IMR-90 (cell line): ENCODE measurements at regions not wholly inside any gene's neighbourhood (a gene's known extent, or its start where the extent isn't known, plus 50 kb on each side); places are given as distances from the start of the nearest gene placed in this dataset.

ENCODE experiments used
- ATAC-seq: fragments of 200-7000 bp; cut with Tn5 transposase; 2 replicates; pipeline ENCODE4 v1.9.1; 2020; ENCODE audit warnings: low read depth, mild to moderate bottlenecking, moderate library complexity
- BruUV-seq: library from RNA; stranded (reverse); fragments of 400-500 nt; replicated peaks from 2 replicates; lab custom pipeline; 2021; lab: Mats Ljungman, UMichigan
- CTCF ChIA-PET: fragments of 300-600 bp; formaldehyde crosslinking; extraction: SDS; loops from one replicate; lab custom pipeline; 2021; ENCODE audit warnings: antibody characterized with exemption; lab: Yijun Ruan, JAX
- POLR2A ChIA-PET: fragments of 300-600 bp; sonication (Branson Sonifier 250); formaldehyde crosslinking; loops from one replicate; lab custom pipeline; 2022; ENCODE audit warnings: antibody characterized with exemption; ENCODE audit not compliant: unreplicated experiment; lab: Charles Lee
- DNase-seq: peaks from one replicate; pipeline ENCODE4 v3.0.0; 2013
- H2AFZ ChIP-seq: replicated peaks from 2 replicates; pipeline ENCODE3; 2013; ENCODE audit warnings: low read length, mild to moderate bottlenecking; ENCODE audit not compliant: poor library complexity
- H2AK5ac ChIP-seq: 2 replicates; pipeline ENCODE4 v1.6.1; 2013; ENCODE audit warnings: low read depth, low read length, inconsistent platforms
- H2AK9ac ChIP-seq: replicated peaks from 2 replicates; pipeline ENCODE3; 2013; ENCODE audit warnings: mild to moderate bottlenecking, low read depth, low read length, moderate library complexity; ENCODE audit not compliant: poor library complexity
- H2BK120ac ChIP-seq: 2 replicates; pipeline ENCODE4 v1.6.1; 2013; ENCODE audit warnings: low read depth, low read length, inconsistent platforms
- H2BK15ac ChIP-seq: 3 replicates; pipeline ENCODE4 v1.6.1; 2013; ENCODE audit warnings: low read depth, low read length, inconsistent platforms
- H2BK20ac ChIP-seq: 2 replicates; pipeline ENCODE4 v1.6.1; 2013; ENCODE audit warnings: low read depth, mild to moderate bottlenecking, inconsistent platforms, low read length, moderate library complexity
- H2BK5ac ChIP-seq: 2 replicates; pipeline ENCODE4 v1.6.1; 2013; ENCODE audit warnings: mild to moderate bottlenecking, low read depth, low read length, inconsistent platforms; ENCODE audit not compliant: poor library complexity, severe bottlenecking
- H3K14ac ChIP-seq: replicated peaks from 2 replicates; pipeline ENCODE4 v1.6.1; 2013; ENCODE audit warnings: low read depth, low read length, inconsistent platforms
- H3K18ac ChIP-seq: 2 replicates; pipeline ENCODE4 v1.6.1; 2013; ENCODE audit warnings: low read depth, low read length, control low read depth
- H3K23ac ChIP-seq: 2 replicates; pipeline ENCODE4 v1.6.1; 2013; ENCODE audit warnings: low read depth, low read length, inconsistent platforms
- H3K27ac ChIP-seq: 2 replicates; pipeline ENCODE4 v1.5.1; 2013; ENCODE audit warnings: mild to moderate bottlenecking, control low read depth, low read length; ENCODE audit not compliant: insufficient read depth
- H3K27me3 ChIP-seq: 2 replicates; pipeline ENCODE4 v1.6.1; 2013; ENCODE audit warnings: low read length; ENCODE audit not compliant: control insufficient read depth, insufficient read depth
- H3K36me3 ChIP-seq: 2 replicates; pipeline ENCODE4 v1.6.1; 2013; ENCODE audit warnings: low read length, mixed read lengths; ENCODE audit not compliant: control insufficient read depth, insufficient read depth
- H3K4ac ChIP-seq: 2 replicates; pipeline ENCODE4 v1.6.1; 2013; ENCODE audit warnings: low read depth, low read length, inconsistent platforms
- H3K4me1 ChIP-seq: 2 replicates; pipeline ENCODE4 v1.6.1; 2013; ENCODE audit warnings: low read length, mixed read lengths; ENCODE audit not compliant: control insufficient read depth, insufficient read depth
- H3K4me2 ChIP-seq: 2 replicates; pipeline ENCODE4 v1.6.1; 2013; ENCODE audit warnings: low read depth, mild to moderate bottlenecking, control low read depth, low read length, moderate library complexity
- H3K4me3 ChIP-seq: 2 replicates; pipeline ENCODE4 v1.5.1; 2013; ENCODE audit warnings: low read depth, mild to moderate bottlenecking, control low read depth, low read length, moderate library complexity; ENCODE audit not compliant: insufficient read depth
- H3K56ac ChIP-seq: 2 replicates; pipeline ENCODE4 v1.6.1; 2013; ENCODE audit warnings: low read length, inconsistent platforms; ENCODE audit not compliant: insufficient read depth; ENCODE audit errors: extremely low read depth
- H3K79me1 ChIP-seq, 2 experiments: 2 replicates each; pipeline ENCODE4 v1.6.1; 2013; ENCODE audit warnings: low read length in 2 of 2, inconsistent platforms in 1 of 2, low read depth in 1 of 2
- H3K9ac ChIP-seq: 2 replicates; pipeline ENCODE4 v1.6.1; 2013; ENCODE audit warnings: low read depth, low read length, control low read depth
- H3K9me1 ChIP-seq: 2 replicates; pipeline ENCODE4 v1.6.1; 2013; ENCODE audit warnings: low read length, inconsistent platforms; ENCODE audit not compliant: insufficient read depth
- H3K9me3 ChIP-seq: 2 replicates; pipeline ENCODE4 v1.6.1; 2013; ENCODE audit warnings: low read length; ENCODE audit not compliant: control insufficient read depth, insufficient read depth
- H4K20me1 ChIP-seq: 2 replicates; pipeline ENCODE4 v1.6.1; 2013; ENCODE audit warnings: low read length, inconsistent platforms; ENCODE audit not compliant: insufficient read depth
- H4K5ac ChIP-seq: 2 replicates; pipeline ENCODE4 v1.6.1; 2013; ENCODE audit warnings: mild to moderate bottlenecking, low read depth, low read length, control low read depth
- H4K8ac ChIP-seq, 2 experiments: 2 replicates each; pipeline ENCODE4 v1.6.1; 2013; ENCODE audit warnings: low read depth in 2 of 2, low read length in 2 of 2, control low read depth in 1 of 2, inconsistent platforms in 1 of 2
- H4K91ac ChIP-seq: 2 replicates; pipeline ENCODE4 v1.6.1; 2013; ENCODE audit warnings: low read depth, low read length, inconsistent platforms; ENCODE audit not compliant: insufficient read depth
- BHLHE40 ChIP-seq: fragments of 150-350 bp; IDR thresholded peaks from 2 replicates; pipeline ENCODE4 v1.6.1; 2016; ENCODE audit warnings: mild to moderate bottlenecking, low read depth, low read length
- ELK1 ChIP-seq: fragments of 150-350 bp; IDR thresholded peaks from 2 replicates; pipeline ENCODE4 v1.6.1; 2016; ENCODE audit warnings: low read depth, mild to moderate bottlenecking, low read length, moderate library complexity, borderline replicate concordance
- MAFK ChIP-seq: IDR thresholded peaks from 2 replicates; pipeline ENCODE4 v1.6.1; 2012; ENCODE audit warnings: low read depth, low read length, improper control_type of control experiment
- MXI1 ChIP-seq: IDR thresholded peaks from 2 replicates; pipeline ENCODE4 v1.6.1; 2012; ENCODE audit warnings: low read depth, mild to moderate bottlenecking, low read length, moderate library complexity, borderline replicate concordance
- WGBS, 2 experiments: methylation state at CpG; one replicate each; pipeline versions ENCODE4 v1.1.5 to v1.1.7; 2013; ENCODE audit warnings: missing lambda C conversion rate in 2 of 2; ENCODE audit not compliant: insufficient read length in 1 of 2; ENCODE audit errors: extremely low coverage in 2 of 2; 5-methylcytosine and 5-hydroxymethylcytosine counted together
- dilution Hi-C: fragments of 300-500 bp; cut with HindIII; formaldehyde crosslinking; loops from one replicate; pipeline ENCODE4 v1.14.3; 2018; ENCODE audit warnings: low sequenced_read_pairs; ENCODE audit not compliant: unreplicated experiment
- in situ Hi-C: fragments of 300-500 bp; cut with MboI; formaldehyde crosslinking; loops from 3 replicates; pipeline ENCODE4 v1.14.3; 2019; ENCODE audit warnings: low sequenced_read_pairs, inconsistent platforms, mixed read lengths
- intact Hi-C: fragments of 100-400 bp; cut with micrococcal nuclease; formaldehyde crosslinking; loops from 2 replicates; pipeline ENCODE4 v1.10.0; 2022

- Histone ChIP-seq H4K8ac (no peak overlapping the region), H3K9ac (no peak overlapping the region), H3K79me1 (no peaks in the 10 kb centered on the region), H4K5ac (no peak overlapping the region), H3K23ac (no peak overlapping the region), H2AK5ac (no peak overlapping the region), H4K20me1 (no peaks in the 10 kb centered on the region), H3K4me3 (no peak overlapping the region), H2BK15ac (no peak overlapping the region), H2BK20ac (no peak overlapping the region), H2BK5ac (no peak overlapping the region), H3K4me1 (no peaks in the 10 kb centered on the region), H3K4me2 (no peak overlapping the region), H3K27ac (no peak overlapping the region), H3K36me3 (no peaks in the 10 kb centered on the region), H3K56ac (no peak overlapping the region), H3K4ac (no peak overlapping the region), H4K91ac (no peak overlapping the region), H2AK9ac (no peak overlapping the region), H3K18ac (no peak overlapping the region), H2AFZ (no peak overlapping the region), H3K9me1 (no peaks in the 10 kb centered on the region), H3K9me3 (peaks cover 19% of the 10 kb centered on the region; the same call in 1 of the 2 replicates), H2BK120ac (no peak overlapping the region), H3K27me3 (no peaks in the 10 kb centered on the region), H3K14ac (no peak overlapping the region)
- no CpG with 5 or more reads among the region's 7 CpGs for WGBS, 2 experiments
- ChIA-PET POLR2A (no interaction called here), CTCF (no interaction called here)
- DNase-seq (no peak), ATAC-seq (no peak)
- no TSS peak for BruUV-seq
- TF ChIP-seq MAFK (peak; percentile 27; the same call in 1 of the 2 replicates), BHLHE40 (no peak), MXI1 (no peak), ELK1 (no peak)
- dilution Hi-C loops: no loop called here
- in situ Hi-C loops: no loop called here
- intact Hi-C loops: no loop called here
Observed at GRCh38 chr5:5609935-5610334, 187.5 kb downstream of the ICE1 start.
